DOHH2 (cell line): ENCODE measurements at regions not wholly inside any gene's neighbourhood (a gene's known extent, or its start where the extent isn't known, plus 50 kb on each side); places are given as distances from the start of the nearest gene placed in this dataset.

Experiments used
- H3F3A ChIP-seq: fragments of 200-600 bp; sonication (generic), shearing (Covaris generic); 2 replicates; pipeline ENCODE4 v1.6.0; 2016; ENCODE audit warnings: antibody characterized with exemption, mild to moderate bottlenecking; ENCODE audit not compliant: control insufficient read depth, insufficient read depth
- H3K27ac ChIP-seq: fragments of 200-600 bp; sonication (generic); 2 replicates; pipeline ENCODE4 v1.5.1; 2014; ENCODE audit warnings: low read depth, mild to moderate bottlenecking, low read length, moderate library complexity
- H3K27me3 ChIP-seq: fragments of 200-600 bp; sonication (generic); 2 replicates; pipeline ENCODE4 v1.6.1; 2014; ENCODE audit warnings: mild to moderate bottlenecking, low read length, mixed read lengths; ENCODE audit not compliant: control insufficient read depth
- H3K36me3 ChIP-seq: fragments of 200-600 bp; sonication (generic); 2 replicates; pipeline ENCODE4 v1.6.1; 2014; ENCODE audit warnings: mild to moderate bottlenecking, low read length, moderate library complexity, mixed read lengths; ENCODE audit not compliant: control insufficient read depth
- H3K4me1 ChIP-seq: fragments of 200-600 bp; sonication (generic); 2 replicates; pipeline ENCODE4 v1.6.1; 2014; ENCODE audit warnings: mild to moderate bottlenecking, low read length, mixed read lengths; ENCODE audit not compliant: control insufficient read depth
- H3K4me2 ChIP-seq: fragments of 200-600 bp; sonication (generic); 2 replicates; pipeline ENCODE4 v1.6.0; 2014; ENCODE audit warnings: mild to moderate bottlenecking, low read length, moderate library complexity
- H3K4me3 ChIP-seq: fragments of 200-600 bp; sonication (generic); 2 replicates; pipeline ENCODE4 v1.5.1; 2014; ENCODE audit warnings: mild to moderate bottlenecking, low read length, mixed read lengths
- H3K79me2 ChIP-seq: fragments of 200-600 bp; sonication (generic); 2 replicates; pipeline ENCODE4 v1.6.1; 2014; ENCODE audit warnings: mild to moderate bottlenecking, low read length, mixed read lengths; ENCODE audit not compliant: control insufficient read depth
- H3K9me2 ChIP-seq: fragments of 200-600 bp; sonication (generic); replicated peaks from 2 replicates; pipeline ENCODE4 v1.6.1; 2014; ENCODE audit warnings: mild to moderate bottlenecking, low read length, mixed read lengths; ENCODE audit not compliant: control insufficient read depth
- H3K9me3 ChIP-seq: fragments of 200-600 bp; sonication (generic); 2 replicates; pipeline ENCODE4 v1.6.1; 2014; ENCODE audit warnings: antibody characterized with exemption, low read length, mixed read lengths; ENCODE audit not compliant: control insufficient read depth, insufficient read depth
- H4K20me1 ChIP-seq: fragments of 200-600 bp; sonication (generic); 2 replicates; pipeline ENCODE4 v1.6.0; 2014; ENCODE audit warnings: low read depth, mild to moderate bottlenecking, antibody characterized with exemption, low read length, moderate library complexity; ENCODE audit not compliant: control insufficient read depth, insufficient read depth
- CTCF ChIP-seq: fragments of 200-600 bp; sonication (generic); IDR thresholded peaks from one replicate; pipeline ENCODE4 v1.5.1; 2014; ENCODE audit warnings: antibody characterized with exemption, mild to moderate bottlenecking, low read depth, low read length; ENCODE audit not compliant: poor library complexity, severe bottlenecking
- EZH2phosphoT487 ChIP-seq: fragments of 200-600 bp; sonication (generic); IDR thresholded peaks from 2 replicates; pipeline ENCODE4 v1.6.1; 2017; ENCODE audit warnings: borderline replicate concordance, mild to moderate bottlenecking, antibody characterized with exemption, low read length, moderate library complexity, mixed read lengths

DNA sequence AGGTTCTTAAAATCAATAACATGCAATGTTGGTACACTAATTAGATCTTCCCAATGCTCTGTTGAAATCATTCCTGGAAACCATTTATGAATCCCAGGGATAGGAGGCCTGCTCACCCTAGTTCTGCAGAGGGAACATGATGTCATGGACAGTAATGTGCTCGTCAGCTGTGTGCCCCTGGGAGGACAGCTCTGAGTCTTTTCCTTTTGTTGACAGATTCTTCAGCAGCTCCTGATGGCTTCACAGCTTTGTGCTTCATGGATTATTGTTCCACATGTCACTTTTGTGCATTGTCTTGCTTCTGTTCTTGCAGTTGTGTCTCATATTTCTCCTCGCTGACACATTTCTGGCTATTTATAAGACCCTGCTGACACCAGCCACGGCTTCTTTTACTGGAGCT, 367.5 kb downstream of the CCSER2 start:
- no peaks in the 10 kb centered on the region for H3K36me3 ChIP-seq
- H3K9me3 ChIP-seq: no peaks in the 10 kb centered on the region
- H3K4me1 ChIP-seq: no peaks in the 10 kb centered on the region
- H3K4me2 ChIP-seq: no peak overlapping the region
- no peak overlapping the region for H3K27ac ChIP-seq
- H3K9me2 ChIP-seq: no peaks in the 10 kb centered on the region
- TF ChIP-seq CTCF: no peak
- TF ChIP-seq EZH2phosphoT487: no peak
- H3F3A ChIP-seq: no peaks in the 10 kb centered on the region
- H3K79me2 ChIP-seq: no peaks in the 10 kb centered on the region
- no peaks in the 10 kb centered on the region for H4K20me1 ChIP-seq
- H3K4me3 ChIP-seq: no peak overlapping the region
- no peaks in the 10 kb centered on the region for H3K27me3 ChIP-seq

DNA sequence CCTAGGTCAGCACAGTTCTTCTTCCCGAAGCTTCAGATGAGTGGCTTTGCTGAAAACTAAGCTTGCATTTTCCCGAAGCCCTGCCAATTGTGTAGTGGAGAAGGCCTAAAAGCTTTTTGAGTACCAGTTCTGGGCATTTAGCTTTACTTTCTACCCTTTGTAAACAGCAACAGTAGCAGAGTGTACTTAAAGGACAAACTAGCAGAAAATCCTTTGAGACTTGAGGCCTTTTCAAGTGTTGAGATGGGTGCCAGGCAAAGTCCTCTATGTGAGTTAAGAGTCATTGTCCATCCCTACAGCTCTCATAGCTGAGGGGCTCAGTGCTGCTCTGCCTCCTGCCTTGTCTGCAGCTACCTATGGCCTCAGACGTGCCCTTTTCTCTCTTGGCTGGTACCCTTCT, 368.2 kb downstream of the CCSER2 start:
- H3K27me3 ChIP-seq: no peaks in the 10 kb centered on the region
- H3K4me3 ChIP-seq: no peak overlapping the region
- H3F3A ChIP-seq: no peaks in the 10 kb centered on the region
- no peaks in the 10 kb centered on the region for H4K20me1 ChIP-seq
- H3K4me1 ChIP-seq: no peaks in the 10 kb centered on the region
- no peaks in the 10 kb centered on the region for H3K9me3 ChIP-seq
- H3K9me2 ChIP-seq: no peaks in the 10 kb centered on the region
- H3K79me2 ChIP-seq: no peaks in the 10 kb centered on the region
- H3K36me3 ChIP-seq: no peaks in the 10 kb centered on the region
- TF ChIP-seq CTCF: no peak
- no peak for TF ChIP-seq EZH2phosphoT487
- no peak overlapping the region for H3K4me2 ChIP-seq
- no peak overlapping the region for H3K27ac ChIP-seq

- Histone ChIP-seq H3K79me2 (no peaks in the 10 kb centered on the region), H3K4me2 (no peak overlapping the region), H3K27me3 (no peaks in the 10 kb centered on the region), H3K4me3 (no peak overlapping the region), H3K36me3 (no peaks in the 10 kb centered on the region), H3K9me3 (no peaks in the 10 kb centered on the region), H3K9me2 (no peaks in the 10 kb centered on the region), H4K20me1 (no peaks in the 10 kb centered on the region), H3K4me1 (no peaks in the 10 kb centered on the region), H3F3A (no peaks in the 10 kb centered on the region), H3K27ac (no peak overlapping the region)
- TF ChIP-seq CTCF (no peak), EZH2phosphoT487 (no peak)
Observed at GRCh38 chr10:84698989-84699388, 370.6 kb downstream of the CCSER2 start.
